Panc1 (cell line): ENCODE measurements at regions not wholly inside any gene's neighbourhood (a gene's known extent, or its start where the extent isn't known, plus 50 kb on each side); places are given as distances from the start of the nearest gene placed in this dataset.
"Not testable (repeated sequence)": the region's sequence is repeated elsewhere in the genome, so short reads cannot be mapped to it uniquely, and the experiment has no call there.

ENCODE experiments used
- ATAC-seq: fragments of 200-7000 bp; cut with Tn5 transposase; 2 replicates; pipeline ENCODE4 v1.9.1; 2020; ENCODE audit warnings: mild to moderate bottlenecking, moderate library complexity
- BruUV-seq: library from RNA; stranded (reverse); fragments of 400-500 nt; replicated peaks from 2 replicates; lab custom pipeline; 2021; lab: Mats Ljungman, UMichigan
- CTCF ChIA-PET: fragments of 300-600 bp; sonication (Branson Sonifier 250); formaldehyde crosslinking; loops from one replicate; lab custom pipeline; 2022; ENCODE audit warnings: antibody characterized with exemption; lab: Charles Lee
- POLR2A ChIA-PET: fragments of 300-600 bp; sonication (Branson Sonifier 250); formaldehyde crosslinking; loops from one replicate; lab custom pipeline; 2022; ENCODE audit warnings: antibody characterized with exemption; lab: Charles Lee
- DNase-seq: peaks from one replicate; pipeline ENCODE4 v3.0.0-alpha.2; 2010; ENCODE audit warnings: low read depth, low spot score
- H3K27ac ChIP-seq: 2 replicates; pipeline ENCODE4 v1.5.1; 2011; ENCODE audit warnings: mild to moderate bottlenecking, low read length, inconsistent platforms
- H3K27me3 ChIP-seq: fragments of 200-500 bp; sonication (Bioruptor generic); 2 replicates; pipeline ENCODE4 v1.6.0; 2014; ENCODE audit warnings: low read length, inconsistent platforms; ENCODE audit not compliant: control insufficient read depth, insufficient read depth
- H3K36me3 ChIP-seq: fragments of 200-500 bp; sonication (Bioruptor generic); 2 replicates; pipeline ENCODE4 v1.5.1; 2014; ENCODE audit warnings: inconsistent platforms, mild to moderate bottlenecking, low read length, moderate library complexity; ENCODE audit not compliant: control insufficient read depth, insufficient read depth
- H3K4me1 ChIP-seq: 2 replicates; pipeline ENCODE4 v1.5.1; 2011; ENCODE audit warnings: inconsistent platforms, mild to moderate bottlenecking, low read length, moderate library complexity; ENCODE audit not compliant: control insufficient read depth, insufficient read depth
- H3K4me3 ChIP-seq, 2 experiments: 2 replicates each; pipeline ENCODE4 v1.5.1; 2011 to 2012; ENCODE audit warnings: low read depth in 2 of 2, low read length in 2 of 2, mild to moderate bottlenecking in 2 of 2, inconsistent platforms in 1 of 2, moderate library complexity in 1 of 2
- H3K9me3 ChIP-seq: fragments of 200-500 bp; sonication (Bioruptor generic); 2 replicates; pipeline ENCODE4 v1.5.1; 2014; ENCODE audit warnings: low read depth, mild to moderate bottlenecking, inconsistent platforms, low read length, moderate library complexity; ENCODE audit not compliant: control insufficient read depth, insufficient read depth
- CTCF ChIP-seq: fragments of 450-650 bp; IDR thresholded peaks from 2 replicates; pipeline ENCODE4 v1.5.1; 2017; ENCODE audit warnings: mild to moderate bottlenecking
- POLR2AphosphoS5 ChIP-seq: IDR thresholded peaks from 2 replicates; pipeline ENCODE4 v1.6.1; 2012; ENCODE audit warnings: mild to moderate bottlenecking, low read depth, low read length, moderate library complexity
- REST ChIP-seq, 2 experiments: IDR thresholded peaks; 2 replicates each; pipeline ENCODE4 v1.6.1; 2011 to 2012; ENCODE audit warnings: low read depth in 2 of 2, control low read depth in 1 of 2, low read length in 1 of 2, mild to moderate bottlenecking in 1 of 2, moderate library complexity in 1 of 2; ENCODE audit not compliant: insufficient read depth in 1 of 2
- SIN3A ChIP-seq: IDR thresholded peaks from 2 replicates; pipeline ENCODE4 v1.6.1; 2012; ENCODE audit warnings: low read depth, mild to moderate bottlenecking, low read length, moderate library complexity, borderline replicate concordance; ENCODE audit not compliant: insufficient read depth
- TCF7L2 ChIP-seq: IDR thresholded peaks from 2 replicates; pipeline ENCODE4 v1.6.1; 2011; ENCODE audit warnings: mild to moderate bottlenecking, low read depth, low read length, inconsistent platforms
- in situ Hi-C: cut with HindIII; loops from 2 replicates; pipeline ENCODE4 v1.10.0; 2016; ENCODE audit warnings: low sequenced_read_pairs, low pct_unique_long_range_greater_than_20kb
- intact Hi-C: fragments of 100-400 bp; cut with micrococcal nuclease; formaldehyde crosslinking; loops from one replicate; pipeline ENCODE4 v1.10.0; 2022; ENCODE audit not compliant: unreplicated experiment

GRCh38 chr2:62629310-62629709 is 76.2 kb upstream of the EHBP1 start:
- ATAC-seq, DNase-seq, H3K36me3 ChIP-seq, H3K9me3 ChIP-seq, H3K4me1 ChIP-seq, H3K27ac ChIP-seq, in situ Hi-C loops, intact Hi-C loops, H3K27me3 ChIP-seq, POLR2A ChIA-PET, H3K4me3 ChIP-seq, CTCF ChIA-PET, BruUV-seq: not testable (repeated sequence)

DNA sequence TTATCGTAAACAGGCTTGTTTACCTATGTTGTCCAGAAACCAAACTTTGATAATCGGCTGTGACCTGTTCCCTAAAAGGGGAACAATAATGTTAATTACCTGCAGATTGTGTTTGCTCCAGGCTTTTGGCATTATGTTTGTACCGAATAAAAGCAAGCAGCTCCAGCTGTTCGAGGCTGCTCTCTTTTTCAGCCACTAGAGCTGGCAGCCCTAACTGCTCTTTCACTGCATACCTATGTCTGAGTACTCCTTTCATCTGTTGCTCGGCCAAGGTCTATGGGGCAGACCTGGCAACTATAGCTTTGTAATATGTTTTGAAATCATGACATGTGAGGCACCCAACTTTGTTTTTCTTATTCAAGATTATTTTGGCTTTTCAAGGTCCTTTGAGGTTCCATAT is 77.8 kb upstream of the EHBP1 start:
- Histone ChIP-seq H3K4me3 (no peak overlapping the region), H3K27ac (no peak overlapping the region), H3K27me3 (no peaks in the 10 kb centered on the region), H3K36me3 (no peaks in the 10 kb centered on the region), H3K9me3 (no peaks in the 10 kb centered on the region), H3K4me1 (no peaks in the 10 kb centered on the region)
- ChIA-PET POLR2A (interaction anchor here (0.6 kb wide), 1 partner anchor 620 kb away, joined by 3 read pairs; no protein-coding TSS in a partner anchor), CTCF (no interaction called here)
- intact Hi-C loops: no loop called here
- ATAC-seq (peak; percentile 60; the same call in 1 of the 2 replicates), DNase-seq (no peak)
- TF ChIP-seq POLR2AphosphoS5: no peak
- no peak for TF ChIP-seq CTCF
- no peak for TF ChIP-seq REST (IDR thresholded peaks at IDR 0.05; ENCODE audit: insufficient read depth in 1 of 2, low read depth in 2 of 2, low read length in 1 of 2)
- no peak for TF ChIP-seq TCF7L2
- no peak for TF ChIP-seq SIN3A
- in situ Hi-C loops: no loop called here
- BruUV-seq: no TSS peak

- no peaks in the 10 kb centered on the region for H3K9me3 ChIP-seq
- ChIA-PET CTCF (no interaction called here), POLR2A (no interaction called here)
- H3K27ac ChIP-seq: no peak overlapping the region
- intact Hi-C loops: no loop called here
- ATAC-seq (no peak), DNase-seq (no peak)
- no peaks in the 10 kb centered on the region for H3K27me3 ChIP-seq
- no peaks in the 10 kb centered on the region for H3K4me1 ChIP-seq
- H3K4me3 ChIP-seq: no peak overlapping the region
- in situ Hi-C loops: no loop called here
- no peaks in the 10 kb centered on the region for H3K36me3 ChIP-seq
- no TSS peak for BruUV-seq
- TF ChIP-seq TCF7L2: no peak
- TF ChIP-seq CTCF: no peak
- TF ChIP-seq POLR2AphosphoS5: no peak
- TF ChIP-seq REST (IDR thresholded peaks at IDR 0.05; ENCODE audit: insufficient read depth in 1 of 2, low read depth in 2 of 2, low read length in 1 of 2): no peak
- no peak for TF ChIP-seq SIN3A
These were observed 80.7 kb upstream of the EHBP1 start for GRCh38 chr2:62624855-62625254.

DNA sequence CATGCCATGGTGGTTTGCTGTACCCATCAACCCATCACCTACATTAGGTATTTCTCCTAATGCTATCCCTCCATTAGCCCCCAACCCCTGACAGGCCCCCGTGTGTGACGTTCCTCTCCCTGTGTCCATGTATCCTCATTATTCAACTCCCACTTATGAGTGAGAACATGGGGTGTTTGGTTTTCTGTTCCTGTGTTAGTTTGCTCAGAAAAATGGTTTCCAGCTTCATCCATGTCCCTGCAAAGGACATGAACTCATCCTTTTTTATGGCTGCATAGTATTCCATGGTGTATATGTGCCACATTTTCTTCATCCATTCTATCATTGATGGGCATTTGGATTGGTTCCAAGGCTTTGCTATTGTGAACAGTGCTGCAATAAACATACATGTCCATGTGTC is 89.0 kb upstream of the EHBP1 start:
- in situ Hi-C loops, H3K4me1 ChIP-seq: not testable (repeated sequence)

More for the DNA sequence above, 89.0 kb upstream of the EHBP1 start:
- H3K4me3 ChIP-seq, ATAC-seq, H3K27ac ChIP-seq, CTCF ChIA-PET, BruUV-seq, H3K9me3 ChIP-seq, H3K36me3 ChIP-seq, POLR2A ChIA-PET, intact Hi-C loops, DNase-seq, H3K27me3 ChIP-seq: not testable (repeated sequence)
